Hematopoietic multipotent progenitor cell treated with erythropoietin and hydrocortisone succinate and interleukin-3 and kit ligand, for 15 days (in vitro differentiated cells): ENCODE measurements at regions not wholly inside any gene's neighbourhood (a gene's known extent, or its start where the extent isn't known, plus 50 kb on each side); places are given as distances from the start of the nearest gene placed in this dataset.

ENCODE experiments used
- DNase-seq: peaks from one replicate; pipeline ENCODE4 v3.0.0-alpha.2; 2015; ENCODE audit warnings: low spot score

GRCh38 chr2:18253686-18254197 is 306.7 kb downstream of the RDH14 start:
- no peak for DNase-seq

- DNase-seq: no peak
These were observed 309.0 kb downstream of the RDH14 start for GRCh38 chr2:18251486-18251885.

- DNase-seq: no peak
These were observed 313.0 kb downstream of the RDH14 start for GRCh38 chr2:18247282-18248110.

- no peak for DNase-seq
These were observed 315.1 kb downstream of the RDH14 start for GRCh38 chr2:18245375-18245774.

- DNase-seq: no peak
These were observed 315.6 kb downstream of the RDH14 start for GRCh38 chr2:18244845-18245244.

- no peak for DNase-seq
These were observed 316.6 kb downstream of the RDH14 start for GRCh38 chr2:18243816-18244215.

GRCh38 chr2:18242716-18243115 is 317.7 kb downstream of the RDH14 start:
- DNase-seq: no peak

- DNase-seq: no peak
These were observed 322.2 kb downstream of the RDH14 start for GRCh38 chr2:18238209-18238608.

- DNase-seq: no peak
These were observed 323.2 kb downstream of the RDH14 start for GRCh38 chr2:18237298-18237697.

- no peak for DNase-seq
These were observed 327.6 kb downstream of the RDH14 start for GRCh38 chr2:18232731-18233438.

GRCh38 chr2:18230668-18231067 is 329.8 kb downstream of the RDH14 start:
- DNase-seq: no peak

- DNase-seq: no peak
These were observed 340.8 kb downstream of the RDH14 start for GRCh38 chr2:18219676-18220075.

GRCh38 chr2:18218160-18218933 is 339.9 kb downstream of the KCNS3 start:
- DNase-seq: no peak

GRCh38 chr2:18214936-18215335 is 336.5 kb downstream of the KCNS3 start:
- no peak for DNase-seq

- DNase-seq: no peak
These were observed 335.5 kb downstream of the KCNS3 start for GRCh38 chr2:18213986-18214385.

GRCh38 chr2:18209934-18210639 is 331.6 kb downstream of the KCNS3 start:
- DNase-seq: no peak

GRCh38 chr2:18208956-18209355 is 330.5 kb downstream of the KCNS3 start:
- DNase-seq: no peak

- DNase-seq: no peak
These were observed 322.3 kb downstream of the KCNS3 start for GRCh38 chr2:18200771-18201170.

- DNase-seq: no peak
These were observed 320.2 kb downstream of the KCNS3 start for GRCh38 chr2:18198677-18199076.

- no peak for DNase-seq
These were observed 315.7 kb downstream of the KCNS3 start for GRCh38 chr2:18194161-18194560.

GRCh38 chr2:18186816-18187613 is 308.5 kb downstream of the KCNS3 start:
- DNase-seq: no peak
